ENCODE measurements at regions not wholly inside any gene's neighbourhood (a gene's known extent, or its start where the extent isn't known, plus 50 kb on each side); places are given as distances from the start of the nearest gene placed in this dataset.
A peak's percentile ranks its signal among the peaks of the same experiment; 100 is the strongest.

DNA sequence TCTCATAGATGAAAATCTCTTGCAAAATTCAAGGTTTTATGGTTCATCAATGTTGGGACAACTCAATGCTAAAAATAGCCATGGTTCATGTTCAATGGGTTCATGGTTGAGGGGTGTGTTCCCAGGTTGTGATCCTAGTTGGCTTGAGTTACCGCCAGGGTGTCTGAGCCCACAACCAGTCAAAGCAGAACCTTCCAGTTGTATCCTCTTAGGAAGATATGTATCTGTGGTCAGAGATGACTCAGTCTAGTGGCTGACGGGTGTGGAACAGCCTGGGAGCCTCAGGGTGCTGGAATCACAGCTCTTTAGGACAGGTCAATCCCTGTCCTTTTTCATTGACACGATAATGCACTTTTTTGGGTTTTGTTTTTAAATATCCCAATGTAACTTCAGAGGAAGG lies 192.3 kb upstream of the NR3C2 start:
- no peak overlapping the region for H3K9ac ChIP-seq (ENCODE audit: low read length in 3 of 3)
- no peaks in the 10 kb centered on the region for H3K27me3 ChIP-seq (ENCODE audit: control insufficient read depth, insufficient read depth, low read length)
- H3K36me3 ChIP-seq (ENCODE audit: control insufficient read depth in 2 of 3, insufficient read depth in 3 of 3, low read length in 3 of 3): no peaks in the 10 kb centered on the region
- intact Hi-C loops (cut with DNase I): no loop called here
- H3K4me1 ChIP-seq (ENCODE audit: control insufficient read depth in 2 of 3, insufficient read depth in 2 of 3, low read depth in 1 of 3, low read length in 3 of 3): no peaks in the 10 kb centered on the region
- DNase-seq: no peak
- peaks cover 0 to 13% (median 0%) of the 10 kb centered on the region in 3 donors for H3K9me3 ChIP-seq (ENCODE audit: control insufficient read depth in 2 of 3, insufficient read depth in 1 of 3, low read length in 3 of 3)
- no peak for FAIRE-seq
- TF ChIP-seq, protein P1, sequence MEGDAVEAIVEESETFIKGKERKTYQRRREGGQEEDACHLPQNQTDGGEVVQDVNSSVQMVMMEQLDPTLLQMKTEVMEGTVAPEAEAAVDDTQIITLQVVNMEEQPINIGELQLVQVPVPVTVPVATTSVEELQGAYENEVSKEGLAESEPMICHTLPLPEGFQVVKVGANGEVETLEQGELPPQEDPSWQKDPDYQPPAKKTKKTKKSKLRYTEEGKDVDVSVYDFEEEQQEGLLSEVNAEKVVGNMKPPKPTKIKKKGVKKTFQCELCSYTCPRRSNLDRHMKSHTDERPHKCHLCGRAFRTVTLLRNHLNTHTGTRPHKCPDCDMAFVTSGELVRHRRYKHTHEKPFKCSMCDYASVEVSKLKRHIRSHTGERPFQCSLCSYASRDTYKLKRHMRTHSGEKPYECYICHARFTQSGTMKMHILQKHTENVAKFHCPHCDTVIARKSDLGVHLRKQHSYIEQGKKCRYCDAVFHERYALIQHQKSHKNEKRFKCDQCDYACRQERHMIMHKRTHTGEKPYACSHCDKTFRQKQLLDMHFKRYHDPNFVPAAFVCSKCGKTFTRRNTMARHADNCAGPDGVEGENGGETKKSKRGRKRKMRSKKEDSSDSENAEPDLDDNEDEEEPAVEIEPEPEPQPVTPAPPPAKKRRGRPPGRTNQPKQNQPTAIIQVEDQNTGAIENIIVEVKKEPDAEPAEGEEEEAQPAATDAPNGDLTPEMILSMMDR (IDR thresholded peaks at IDR 0.05; ENCODE audit: borderline replicate concordance, extremely low read depth, insufficient read depth): no peak
- H3K27ac ChIP-seq (ENCODE audit: low read depth in 2 of 2, low read length in 2 of 2): no peak overlapping the region
- no peak overlapping the region for H3K4me3 ChIP-seq (ENCODE audit: low read length in 3 of 3)

DNA sequence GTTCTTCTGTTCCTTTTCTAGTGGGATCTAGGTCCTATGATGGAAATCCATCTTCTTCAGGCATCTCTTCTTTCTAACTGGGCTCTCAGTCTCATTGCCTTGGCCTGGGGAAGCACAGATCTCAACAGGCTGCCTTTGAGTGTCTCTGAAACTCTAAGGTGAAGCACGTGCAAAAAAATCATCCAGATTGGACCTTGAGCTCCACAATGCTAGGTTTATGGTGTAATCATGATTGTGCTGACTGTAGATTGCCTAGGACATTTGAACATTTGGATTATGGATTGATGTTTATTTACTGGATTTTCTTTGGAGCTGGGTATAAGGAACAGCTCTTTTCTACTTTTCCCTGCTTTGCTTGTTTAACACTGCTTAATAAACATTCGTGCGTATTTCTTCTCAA lies 191.5 kb upstream of the NR3C2 start:
- intact Hi-C loops (cut with DNase I): no loop called here
- TF ChIP-seq, protein P1 (IDR thresholded peaks at IDR 0.05; ENCODE audit: borderline replicate concordance, extremely low read depth, insufficient read depth): no peak
- no peak for FAIRE-seq
- DNase-seq: no peak
- no peak overlapping the region for H3K4me3 ChIP-seq (ENCODE audit: low read length in 3 of 3)
- no peaks in the 10 kb centered on the region for H3K36me3 ChIP-seq (ENCODE audit: control insufficient read depth in 2 of 3, insufficient read depth in 3 of 3, low read length in 3 of 3)
- H3K27ac ChIP-seq (ENCODE audit: low read depth in 2 of 2, low read length in 2 of 2): no peak overlapping the region
- H3K9me3 ChIP-seq (ENCODE audit: control insufficient read depth in 2 of 3, insufficient read depth in 1 of 3, low read length in 3 of 3): peaks cover 0 to 12% (median 0%) of the 10 kb centered on the region in 3 donors
- no peaks in the 10 kb centered on the region for H3K27me3 ChIP-seq (ENCODE audit: control insufficient read depth, insufficient read depth, low read length)
- H3K9ac ChIP-seq (ENCODE audit: low read length in 3 of 3): no peak overlapping the region
- no peaks in the 10 kb centered on the region for H3K4me1 ChIP-seq (ENCODE audit: control insufficient read depth in 2 of 3, insufficient read depth in 2 of 3, low read depth in 1 of 3, low read length in 3 of 3)

GRCh38 chr4:148632476-148632875 lies 190.3 kb upstream of the NR3C2 start:
- peak; percentile 17 for FAIRE-seq

More at GRCh38 chr4:148632476-148632875, 190.3 kb upstream of the NR3C2 start:
- intact Hi-C loops (cut with DNase I): no loop called here
- Histone ChIP-seq H3K9ac (ENCODE audit: low read length in 3 of 3) (no peak overlapping the region), H3K4me3 (ENCODE audit: low read length in 3 of 3) (no peak overlapping the region), H3K36me3 (ENCODE audit: control insufficient read depth in 2 of 3, insufficient read depth in 3 of 3, low read length in 3 of 3) (no peaks in the 10 kb centered on the region), H3K9me3 (ENCODE audit: control insufficient read depth in 2 of 3, insufficient read depth in 1 of 3, low read length in 3 of 3) (peaks cover 0 to 2% (median 0%) of the 10 kb centered on the region in 3 donors), H3K4me1 (ENCODE audit: control insufficient read depth in 2 of 3, insufficient read depth in 2 of 3, low read depth in 1 of 3, low read length in 3 of 3) (no peaks in the 10 kb centered on the region), H3K27me3 (ENCODE audit: control insufficient read depth, insufficient read depth, low read length) (no peaks in the 10 kb centered on the region), H3K27ac (ENCODE audit: low read depth in 2 of 2, low read length in 2 of 2) (no peak overlapping the region)
- TF ChIP-seq, protein P1 (IDR thresholded peaks at IDR 0.05; ENCODE audit: borderline replicate concordance, extremely low read depth, insufficient read depth): no peak
- DNase-seq: no peak
